Ovary (tissue), 1 donor: ENCODE measurements at regions not wholly inside any gene's neighbourhood (a gene's known extent, or its start where the extent isn't known, plus 50 kb on each side); places are given as distances from the start of the nearest gene placed in this dataset.

ENCODE experiments used
- EP300 ChIP-seq: sonication (generic); formaldehyde crosslinking; IDR thresholded peaks from one replicate; pipeline ENCODE4 v1.6.1; 2017; ENCODE audit warnings: antibody characterized with exemption
- POLR2A ChIP-seq: fragments of 450-650 bp; IDR thresholded peaks from one replicate; pipeline ENCODE4 v1.6.1; 2017; ENCODE audit warnings: antibody characterized with exemption, mild to moderate bottlenecking, moderate library complexity

GRCh38 chr20:10902174-10902573 is 228.4 kb upstream of the JAG1 start:
- TF ChIP-seq EP300: no peak
- no peak for TF ChIP-seq POLR2A
